ENCODE measurements at regions not wholly inside any gene's neighbourhood (a gene's known extent, or its start where the extent isn't known, plus 50 kb on each side); places are given as distances from the start of the nearest gene placed in this dataset.

DNA sequence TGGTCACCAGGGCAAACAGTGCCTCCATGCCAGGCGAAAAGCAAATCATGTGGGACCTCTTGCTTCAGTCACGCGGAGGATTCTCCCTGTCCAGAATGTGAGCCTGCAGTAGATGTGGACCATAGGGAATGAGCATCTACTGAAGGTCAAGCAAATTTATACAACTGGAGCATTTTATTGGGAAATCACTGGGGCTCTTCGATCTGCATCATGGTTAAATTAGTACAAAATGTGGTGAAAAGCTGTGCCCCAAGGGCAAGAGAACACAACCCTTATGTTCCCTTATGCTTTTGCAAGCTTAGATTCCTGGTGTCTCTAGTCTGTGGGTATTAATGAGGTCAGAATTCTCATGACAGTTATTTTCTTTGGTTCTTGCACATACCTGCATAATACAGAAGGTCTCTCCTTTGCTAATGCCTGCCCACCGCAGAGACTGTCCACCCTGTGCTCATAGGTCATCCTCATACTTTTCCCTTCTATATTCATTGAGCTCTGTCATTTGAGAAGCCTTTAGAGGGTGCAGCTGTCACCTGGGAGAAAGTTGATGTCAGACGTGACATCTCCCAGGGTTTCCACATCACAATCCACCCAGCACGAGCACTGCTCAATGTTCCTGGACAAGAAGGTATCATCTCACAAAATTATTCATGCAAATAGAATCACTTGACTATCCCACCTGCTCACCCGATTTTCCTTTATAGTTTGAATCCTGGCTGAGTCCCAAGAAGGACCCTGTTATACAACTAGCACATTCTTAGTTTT is 111.7 kb downstream of the NXNL2 start:
- 30% methylated on average over 8 of the region's 8 CpGs for WGBS (ENCODE audit: insufficient coverage, insufficient replicate concordance, low lambda C conversion rate, missing lambda C conversion rate)
- Histone ChIP-seq H3K36me3 (ENCODE audit: control insufficient read depth in 2 of 2, insufficient read depth in 2 of 2, low read length in 1 of 2) (no peaks in the 10 kb centered on the region), H3K27me3 (replicated peaks in 1 of 2; ENCODE audit: control insufficient read depth in 2 of 2, insufficient read depth in 2 of 2, low read length in 1 of 2) (no peaks in the 10 kb centered on the region), H3K79me2 (ENCODE audit: control insufficient read depth, insufficient read depth, low read length) (no peaks in the 10 kb centered on the region), H4K20me1 (ENCODE audit: control insufficient read depth, insufficient read depth) (no peaks in the 10 kb centered on the region), H3K4me1 (ENCODE audit: control insufficient read depth, insufficient read depth, low read length) (no peaks in the 10 kb centered on the region), H2AFZ (ENCODE audit: control insufficient read depth, low read depth, low read length) (no peak overlapping the region), H3K9me3 (replicated peaks; ENCODE audit: control insufficient read depth, insufficient read depth, low read length) (no peaks in the 10 kb centered on the region), H3K4me3 (no peak overlapping the region), H3K27ac (ENCODE audit: control insufficient read depth, insufficient read depth) (no peak overlapping the region), H3K4me2 (ENCODE audit: control insufficient read depth, insufficient read depth) (no peak overlapping the region), H3K9ac (ENCODE audit: control insufficient read depth, insufficient read depth, low read length) (no peak overlapping the region)
- no TSS peak for BruUV-seq (replicated peaks)
- CTCF ChIA-PET: no interaction called here
- no peak for FAIRE-seq
- ATAC-seq: no peak
- SMC1A ChIA-PET (ENCODE audit: uncharacterized antibody, unreplicated experiment): no interaction called here
- intact Hi-C loops (cut with micrococcal nuclease; ENCODE audit: unreplicated experiment) (no loop called here), in situ Hi-C loops (cut with MboI) (no loop called here)
- RAD21 ChIA-PET (ENCODE audit: unreplicated experiment): no interaction called here
- POLR2A ChIA-PET: no interaction called here
- no peak for DNase-seq (ENCODE audit: low read depth, low spot score)
- TF ChIP-seq PRDM15 (CRISPR knock-in tag; IDR thresholded peaks at IDR 0.05) (no peak), ZNF217 (IDR thresholded peaks at IDR 0.05) (no peak), STAT3 (IDR thresholded peaks at IDR 0.05; ENCODE audit: low read depth, low read length) (no peak), SUZ12 (IDR thresholded peaks at IDR 0.05; ENCODE audit: unreplicated experiment) (no peak), KAT2A (conservative IDR thresholded peaks at IDR 0.05; ENCODE audit: control insufficient read depth, low read depth, low read length) (no peak), NR2C2 (IDR thresholded peaks at IDR 0.05; ENCODE audit: borderline replicate concordance, control insufficient read depth, insufficient read length, low read depth) (no peak), CHD1 (IDR thresholded peaks at IDR 0.05; ENCODE audit: low read depth, low read length) (no peak), IRF4 (IDR thresholded peaks at IDR 0.05; ENCODE audit: low read depth, low read length) (no peak), BHLHE40 (IDR thresholded peaks at IDR 0.05; ENCODE audit: borderline replicate concordance in 1 of 2, low read depth in 2 of 2, low read length in 1 of 2) (no peak), CHD4 (IDR thresholded peaks at IDR 0.05) (no peak), SMARCA5 (IDR thresholded peaks at IDR 0.05) (no peak), IKZF1 (conservative IDR thresholded peaks at IDR 0.05) (no peak)
- TF ChIP-seq, protein P1, sequence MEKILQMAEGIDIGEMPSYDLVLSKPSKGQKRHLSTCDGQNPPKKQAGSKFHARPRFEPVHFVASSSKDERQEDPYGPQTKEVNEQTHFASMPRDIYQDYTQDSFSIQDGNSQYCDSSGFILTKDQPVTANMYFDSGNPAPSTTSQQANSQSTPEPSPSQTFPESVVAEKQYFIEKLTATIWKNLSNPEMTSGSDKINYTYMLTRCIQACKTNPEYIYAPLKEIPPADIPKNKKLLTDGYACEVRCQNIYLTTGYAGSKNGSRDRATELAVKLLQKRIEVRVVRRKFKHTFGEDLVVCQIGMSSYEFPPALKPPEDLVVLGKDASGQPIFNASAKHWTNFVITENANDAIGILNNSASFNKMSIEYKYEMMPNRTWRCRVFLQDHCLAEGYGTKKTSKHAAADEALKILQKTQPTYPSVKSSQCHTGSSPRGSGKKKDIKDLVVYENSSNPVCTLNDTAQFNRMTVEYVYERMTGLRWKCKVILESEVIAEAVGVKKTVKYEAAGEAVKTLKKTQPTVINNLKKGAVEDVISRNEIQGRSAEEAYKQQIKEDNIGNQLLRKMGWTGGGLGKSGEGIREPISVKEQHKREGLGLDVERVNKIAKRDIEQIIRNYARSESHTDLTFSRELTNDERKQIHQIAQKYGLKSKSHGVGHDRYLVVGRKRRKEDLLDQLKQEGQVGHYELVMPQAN (conservative IDR thresholded peaks at IDR 0.05): no peak
- TF ChIP-seq, protein P2, sequence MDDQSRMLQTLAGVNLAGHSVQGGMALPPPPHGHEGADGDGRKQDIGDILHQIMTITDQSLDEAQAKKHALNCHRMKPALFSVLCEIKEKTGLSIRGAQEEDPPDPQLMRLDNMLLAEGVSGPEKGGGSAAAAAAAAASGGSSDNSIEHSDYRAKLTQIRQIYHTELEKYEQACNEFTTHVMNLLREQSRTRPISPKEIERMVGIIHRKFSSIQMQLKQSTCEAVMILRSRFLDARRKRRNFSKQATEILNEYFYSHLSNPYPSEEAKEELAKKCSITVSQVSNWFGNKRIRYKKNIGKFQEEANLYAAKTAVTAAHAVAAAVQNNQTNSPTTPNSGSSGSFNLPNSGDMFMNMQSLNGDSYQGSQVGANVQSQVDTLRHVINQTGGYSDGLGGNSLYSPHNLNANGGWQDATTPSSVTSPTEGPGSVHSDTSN (IDR thresholded peaks at IDR 0.05; ENCODE audit: insufficient replicate concordance, low read depth, low read length): no peak
